Limb (tissue), 2 donors: ENCODE measurements at regions not wholly inside any gene's neighbourhood (a gene's known extent, or its start where the extent isn't known, plus 50 kb on each side); places are given as distances from the start of the nearest gene placed in this dataset.
A peak's percentile ranks its signal among the peaks of the same experiment; 100 is the strongest.
"Not testable (repeated sequence)": the region's sequence is repeated elsewhere in the genome, so short reads cannot be mapped to it uniquely, and the experiment has no call there.

ENCODE experiments used
- DNase-seq, 2 donors: peaks; one replicate each; pipeline ENCODE4 v3.0.0-alpha.2; 2016; ENCODE audit errors: extremely low spot score in 2 of 2

GRCh38 chr2:125591954-125592353, 1064.0 kb upstream of the GYPC start:
- DNase-seq: no peak

GRCh38 chr2:125593036-125593435, 1062.9 kb upstream of the GYPC start:
- no peak for DNase-seq

DNA sequence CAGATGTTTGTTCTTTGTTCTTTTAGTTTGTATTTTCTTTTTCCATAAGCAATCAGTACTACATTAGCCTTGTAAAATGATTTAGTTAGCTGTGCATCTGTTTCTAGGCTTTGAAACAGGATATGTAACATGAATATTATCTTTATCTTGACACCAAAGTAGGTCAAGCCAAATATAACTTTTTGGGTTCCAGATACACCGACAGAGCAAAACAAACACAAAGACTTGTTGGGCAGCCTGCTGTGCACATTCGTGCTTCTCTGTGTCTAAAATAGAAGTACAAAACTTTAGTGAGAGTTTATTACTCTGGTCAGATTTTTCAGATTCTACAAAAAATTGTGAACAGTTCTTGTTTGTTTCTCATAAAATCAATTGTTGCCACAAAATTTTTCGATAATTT, 1059.3 kb upstream of the GYPC start:
- DNase-seq: no peak

DNA sequence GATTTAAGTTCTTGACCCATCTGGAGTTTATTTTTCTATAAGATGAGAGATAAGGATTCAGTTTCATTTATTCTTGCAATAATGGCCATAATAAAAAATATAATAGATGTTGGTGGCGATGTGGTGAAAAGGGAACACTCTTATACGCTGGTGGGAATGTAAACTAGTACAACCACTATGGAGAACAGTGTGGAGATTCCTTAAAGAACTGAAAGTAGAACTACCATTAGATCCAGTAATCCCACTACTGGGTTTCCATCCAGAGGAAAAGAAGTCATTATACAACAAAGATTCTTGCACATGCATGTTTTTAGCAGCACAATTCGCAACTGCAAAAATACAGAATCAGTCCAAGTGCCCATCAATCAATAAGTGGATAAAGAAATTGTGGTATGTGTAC, 1040.5 kb upstream of the GYPC start:
- DNase-seq: no peak

DNA sequence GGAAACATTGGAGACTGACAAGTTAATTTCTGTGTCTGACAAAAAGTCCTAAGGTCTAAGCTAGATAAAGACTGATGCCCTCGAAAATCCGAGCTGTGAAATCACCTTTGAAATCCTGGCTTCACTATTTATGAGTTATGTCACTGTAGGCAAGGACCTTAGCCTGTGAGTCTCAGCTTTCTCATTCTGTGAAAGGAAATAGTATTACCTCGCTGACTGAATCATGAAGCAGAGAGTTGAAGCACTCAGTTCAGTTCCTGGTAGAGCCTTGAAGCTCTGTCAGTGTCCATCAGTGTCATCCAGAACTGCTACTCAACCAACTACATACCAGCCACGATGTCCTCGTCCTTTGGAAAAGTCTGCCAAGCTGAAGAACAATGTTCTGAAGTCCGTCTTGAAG, 1025.6 kb upstream of the GYPC start:
- DNase-seq: no peak

DNA sequence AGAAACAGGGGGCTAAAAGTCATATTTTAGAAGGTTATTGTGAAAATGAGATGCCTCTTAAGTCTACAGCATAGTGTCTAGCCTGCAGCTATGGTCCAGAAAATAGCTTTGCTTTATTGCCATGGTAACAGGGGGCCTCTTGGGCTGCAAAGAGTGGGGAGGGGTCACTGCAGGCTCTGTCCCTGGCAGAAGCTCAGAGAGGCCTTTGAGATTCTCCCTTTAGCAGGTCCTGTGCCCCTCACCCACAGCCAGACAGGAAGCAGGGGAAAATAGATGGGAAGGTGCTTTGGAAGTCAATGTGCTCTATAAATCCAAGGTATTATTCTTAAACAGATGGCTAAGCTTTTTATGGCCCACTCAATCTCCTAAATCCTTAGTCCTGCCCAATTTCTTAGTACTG, 1021.3 kb upstream of the GYPC start:
- no peak for DNase-seq

DNA sequence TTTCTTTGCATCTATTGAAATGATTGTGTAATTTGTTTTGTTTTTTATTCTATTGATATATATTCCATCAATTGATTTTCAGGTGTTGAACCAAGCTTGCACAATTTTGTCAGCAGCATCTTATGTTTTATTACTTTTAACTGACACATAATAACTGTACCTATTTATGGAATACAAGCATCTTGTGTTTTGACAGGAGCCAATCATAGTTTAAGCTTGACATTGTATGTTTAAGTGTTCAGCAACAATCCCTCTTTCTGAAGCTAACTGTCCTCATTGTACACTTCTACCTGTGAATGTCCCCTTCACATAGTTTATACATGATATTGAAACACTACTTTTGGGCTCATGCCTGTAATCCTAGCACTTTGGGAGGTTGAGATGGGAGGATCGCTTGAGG, 1017.6 kb upstream of the GYPC start:
- no peak for DNase-seq

GRCh38 chr2:125642032-125642431, 1013.9 kb upstream of the GYPC start:
- no peak for DNase-seq

GRCh38 chr2:125643128-125643527, 1012.8 kb upstream of the GYPC start:
- no peak for DNase-seq

GRCh38 chr2:125643585-125643984, 1012.4 kb upstream of the GYPC start:
- DNase-seq: peak in 1 of 2 donors; percentile 7

GRCh38 chr2:125644257-125644656, 1011.7 kb upstream of the GYPC start:
- DNase-seq: no peak

GRCh38 chr2:125652280-125652679, 1003.7 kb upstream of the GYPC start:
- no peak for DNase-seq

GRCh38 chr2:125654226-125654625, 1001.7 kb upstream of the GYPC start:
- no peak for DNase-seq

- no peak for DNase-seq
Observed at GRCh38 chr2:125656190-125656589, 999.8 kb upstream of the GYPC start.

GRCh38 chr2:125658583-125658982, 997.4 kb upstream of the GYPC start:
- no peak for DNase-seq

DNA sequence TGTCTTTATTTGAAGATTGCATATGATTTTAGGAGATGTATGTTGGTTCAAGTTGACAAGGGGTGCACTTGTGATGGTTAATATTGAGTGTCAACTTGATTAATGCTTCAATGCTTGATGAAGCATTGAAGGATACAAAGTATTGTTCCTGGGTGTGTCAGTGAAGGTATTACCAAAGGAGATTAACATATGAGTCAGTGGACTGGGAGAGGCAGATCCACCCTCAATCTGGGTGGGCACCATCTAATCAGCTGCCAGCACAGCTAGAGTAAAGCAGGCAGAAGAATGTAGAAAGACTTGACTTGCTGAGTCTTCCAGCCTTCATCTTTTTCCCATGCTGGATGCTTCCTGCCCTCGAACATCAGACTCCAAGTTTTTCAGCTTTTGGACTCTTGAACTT, 995.6 kb upstream of the GYPC start:
- not testable (repeated sequence) for DNase-seq

- DNase-seq: no peak
Observed at GRCh38 chr2:125667630-125668029, 988.3 kb upstream of the GYPC start.

- DNase-seq: no peak
Observed at GRCh38 chr2:125679903-125680302, 976.1 kb upstream of the GYPC start.

DNA sequence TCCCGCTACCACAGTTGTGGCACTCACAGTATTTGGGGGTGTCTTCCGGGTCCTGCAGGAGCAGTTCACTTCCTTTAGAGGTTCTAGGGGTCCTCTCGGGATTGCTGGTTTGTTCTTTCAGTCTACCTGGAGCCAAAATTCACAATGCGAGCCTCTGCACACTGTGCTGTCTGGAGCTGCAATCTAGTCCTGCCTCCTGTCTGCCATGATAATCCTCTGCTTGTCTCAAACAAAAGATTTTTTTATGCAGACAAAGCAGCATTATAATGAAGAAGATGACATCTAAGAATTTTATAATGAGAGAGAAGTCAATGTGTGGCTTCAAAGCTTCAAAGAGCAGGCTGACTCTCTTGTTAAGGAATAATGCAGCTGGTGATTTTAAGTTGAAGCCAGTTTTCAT, 975.1 kb upstream of the GYPC start:
- no peak for DNase-seq

- no peak for DNase-seq
Observed at GRCh38 chr2:125681576-125681975, 974.4 kb upstream of the GYPC start.

DNA sequence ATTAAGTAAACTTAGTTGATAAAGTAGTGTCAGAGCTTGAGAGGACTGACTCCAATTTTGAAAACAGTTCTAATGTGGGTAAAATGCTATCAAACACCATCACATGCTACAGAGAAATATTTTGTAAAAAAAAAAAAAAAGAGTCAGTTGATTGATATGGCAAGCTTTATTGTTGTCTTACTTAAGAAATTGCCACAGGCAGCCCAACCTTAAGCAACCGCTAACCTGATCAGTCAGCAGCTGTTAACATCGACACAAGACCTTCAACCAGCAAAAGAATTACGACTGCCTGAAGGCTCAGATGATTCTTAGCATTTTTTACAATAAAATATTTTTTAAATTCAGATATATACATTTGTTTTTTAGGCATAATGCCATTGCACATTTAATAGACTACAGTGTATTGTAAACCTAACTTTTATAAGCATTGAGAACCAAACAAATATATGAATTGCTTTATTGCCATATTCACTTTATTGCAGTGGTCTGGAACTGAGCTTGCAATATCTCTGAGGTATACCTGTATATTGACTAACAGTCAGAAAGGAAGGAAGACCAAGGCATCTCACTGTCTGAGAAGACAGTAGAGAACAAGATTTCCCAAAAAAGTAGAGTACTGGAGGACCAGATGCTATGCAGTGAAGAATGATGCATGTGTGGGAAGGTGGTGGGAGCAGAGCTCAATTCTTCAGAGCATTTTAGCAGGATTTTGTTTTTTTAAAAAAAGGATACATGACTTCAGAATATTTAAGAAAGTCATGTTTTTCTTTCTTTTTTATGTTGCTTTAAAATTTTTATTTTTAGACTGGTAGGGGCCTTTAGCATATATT, 973.8 kb upstream of the GYPC start:
- DNase-seq: no peak

- DNase-seq: no peak
Observed at GRCh38 chr2:125684256-125684655, 971.7 kb upstream of the GYPC start.

DNA sequence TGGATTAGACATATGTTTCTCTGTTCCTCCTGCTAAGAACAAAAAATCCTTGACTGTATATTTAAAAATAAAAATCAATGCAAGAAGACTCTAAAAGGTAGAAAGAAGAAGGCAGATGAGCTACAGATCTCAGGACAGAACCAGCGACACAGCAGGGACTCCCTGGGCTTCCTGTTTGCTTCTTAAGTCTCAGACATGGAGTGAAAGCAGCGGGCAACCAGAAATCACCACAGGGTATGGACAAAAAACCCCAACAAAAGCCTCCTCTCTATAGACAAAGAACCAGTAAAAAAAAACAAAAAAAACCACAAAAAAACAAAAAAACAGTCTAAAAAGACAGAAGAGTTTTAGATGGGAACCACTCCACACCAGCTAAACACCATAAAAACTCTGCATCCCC, 971.0 kb upstream of the GYPC start:
- DNase-seq: no peak

DNA sequence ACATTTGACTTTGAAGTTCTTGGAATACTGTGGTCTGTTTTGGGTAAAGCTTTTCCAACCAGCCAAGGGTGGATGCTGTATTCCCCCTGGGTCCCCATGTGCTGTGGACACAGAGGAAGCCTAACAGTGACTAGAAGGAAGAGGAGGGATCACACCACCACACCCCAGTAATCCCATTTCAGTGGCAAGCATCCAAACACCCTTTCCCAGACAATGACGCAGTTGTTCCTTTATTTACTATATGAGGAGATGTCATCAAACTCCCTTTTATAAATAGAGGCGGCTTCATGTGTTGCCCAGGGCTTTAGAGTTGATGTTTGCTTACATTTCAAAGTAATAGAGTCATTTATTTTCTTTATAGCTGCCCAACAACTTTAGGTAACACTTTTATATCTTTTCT, 959.4 kb upstream of the GYPC start:
- no peak for DNase-seq
